ENCODE measurements at regions not wholly inside any gene's neighbourhood (a gene's known extent, or its start where the extent isn't known, plus 50 kb on each side); places are given as distances from the start of the nearest gene placed in this dataset.
"Not testable (repeated sequence)": the region's sequence is repeated elsewhere in the genome, so short reads cannot be mapped to it uniquely, and the experiment has no call there.

- H3K27ac Mint-ChIP-seq (ENCODE audit: low read depth); DNase-seq (ENCODE audit: low spot score in 2 of 2); H3K4me3 Mint-ChIP-seq; ATAC-seq (replicated peaks; ENCODE audit: extremely low read depth, poor library complexity, severe bottlenecking); H3K4me1 Mint-ChIP-seq; H3K27me3 Mint-ChIP-seq; H3K36me3 Mint-ChIP-seq (ENCODE audit: insufficient read depth): not testable (repeated sequence)
- peaks cover 11% of the 10 kb centered on the region for H3K9me3 Mint-ChIP-seq
Observed at GRCh38 chr5:82872321-82873288, 204.6 kb downstream of the TMEM167A start.

- no peaks in the 10 kb centered on the region for H3K36me3 Mint-ChIP-seq (ENCODE audit: insufficient read depth)
- H3K4me3 Mint-ChIP-seq = no peak overlapping the region
- no peak overlapping the region for H3K27ac Mint-ChIP-seq (ENCODE audit: low read depth)
- no peaks in the 10 kb centered on the region for H3K27me3 Mint-ChIP-seq
- DNase-seq (ENCODE audit: low spot score in 2 of 2) (no peak), ATAC-seq (replicated peaks; ENCODE audit: extremely low read depth, poor library complexity, severe bottlenecking) (no peak)
- no peaks in the 10 kb centered on the region for H3K4me1 Mint-ChIP-seq
- no peaks in the 10 kb centered on the region for H3K9me3 Mint-ChIP-seq
Observed at GRCh38 chr5:82865625-82866024, 211.6 kb downstream of the TMEM167A start.

GRCh38 chr5:82863266-82863665 lies 213.9 kb downstream of the TMEM167A start:
- H3K4me3 Mint-ChIP-seq = no peak overlapping the region
- no peaks in the 10 kb centered on the region for H3K9me3 Mint-ChIP-seq
- no peaks in the 10 kb centered on the region for H3K4me1 Mint-ChIP-seq
- ATAC-seq (replicated peaks; ENCODE audit: extremely low read depth, poor library complexity, severe bottlenecking) = no peak
- no peaks in the 10 kb centered on the region for H3K36me3 Mint-ChIP-seq (ENCODE audit: insufficient read depth)
- H3K27me3 Mint-ChIP-seq = no peaks in the 10 kb centered on the region
- no peak overlapping the region for H3K27ac Mint-ChIP-seq (ENCODE audit: low read depth)
- DNase-seq (ENCODE audit: low spot score in 2 of 2) = no peak

- Mint-ChIP-seq H3K27ac (ENCODE audit: low read depth) (no peak overlapping the region), H3K27me3 (no peaks in the 10 kb centered on the region), H3K4me3 (no peak overlapping the region), H3K4me1 (no peaks in the 10 kb centered on the region), H3K36me3 (ENCODE audit: insufficient read depth) (no peaks in the 10 kb centered on the region), H3K9me3 (no peaks in the 10 kb centered on the region)
- DNase-seq (ENCODE audit: low spot score in 2 of 2) (no peak), ATAC-seq (replicated peaks; ENCODE audit: extremely low read depth, poor library complexity, severe bottlenecking) (no peak)
Observed at GRCh38 chr5:82862711-82863110, 214.5 kb downstream of the TMEM167A start.

GRCh38 chr5:82862261-82862660 lies 214.9 kb downstream of the TMEM167A start:
- no peak for DNase-seq (ENCODE audit: low spot score in 2 of 2)
- no peak overlapping the region for H3K27ac Mint-ChIP-seq (ENCODE audit: low read depth)
- H3K27me3 Mint-ChIP-seq = no peaks in the 10 kb centered on the region
- no peaks in the 10 kb centered on the region for H3K9me3 Mint-ChIP-seq
- no peaks in the 10 kb centered on the region for H3K36me3 Mint-ChIP-seq (ENCODE audit: insufficient read depth)
- H3K4me3 Mint-ChIP-seq = no peak overlapping the region
- H3K4me1 Mint-ChIP-seq = no peaks in the 10 kb centered on the region
- no peak for ATAC-seq (replicated peaks; ENCODE audit: extremely low read depth, poor library complexity, severe bottlenecking)

GRCh38 chr5:82861701-82862100 lies 215.5 kb downstream of the TMEM167A start:
- no peak overlapping the region for H3K4me3 Mint-ChIP-seq
- DNase-seq (ENCODE audit: low spot score in 2 of 2) (no peak), ATAC-seq (replicated peaks; ENCODE audit: extremely low read depth, poor library complexity, severe bottlenecking) (no peak)
- no peak overlapping the region for H3K27ac Mint-ChIP-seq (ENCODE audit: low read depth)
- H3K4me1 Mint-ChIP-seq = no peaks in the 10 kb centered on the region
- H3K36me3 Mint-ChIP-seq (ENCODE audit: insufficient read depth) = no peaks in the 10 kb centered on the region
- H3K9me3 Mint-ChIP-seq = no peaks in the 10 kb centered on the region
- H3K27me3 Mint-ChIP-seq = no peaks in the 10 kb centered on the region

- H3K4me3 Mint-ChIP-seq = no peak overlapping the region
- no peak overlapping the region for H3K27ac Mint-ChIP-seq (ENCODE audit: low read depth)
- H3K4me1 Mint-ChIP-seq = no peaks in the 10 kb centered on the region
- no peaks in the 10 kb centered on the region for H3K36me3 Mint-ChIP-seq (ENCODE audit: insufficient read depth)
- no peaks in the 10 kb centered on the region for H3K27me3 Mint-ChIP-seq
- ATAC-seq (replicated peaks; ENCODE audit: extremely low read depth, poor library complexity, severe bottlenecking) = no peak
- DNase-seq (ENCODE audit: low spot score in 2 of 2) = no peak
- no peaks in the 10 kb centered on the region for H3K9me3 Mint-ChIP-seq
Observed at GRCh38 chr5:82859451-82860140, 217.6 kb downstream of the TMEM167A start.

- Mint-ChIP-seq H3K9me3 (no peaks in the 10 kb centered on the region), H3K27ac (ENCODE audit: low read depth) (no peak overlapping the region), H3K36me3 (ENCODE audit: insufficient read depth) (no peaks in the 10 kb centered on the region), H3K27me3 (no peaks in the 10 kb centered on the region), H3K4me3 (no peak overlapping the region), H3K4me1 (no peaks in the 10 kb centered on the region)
- DNase-seq (ENCODE audit: low spot score in 2 of 2) (no peak), ATAC-seq (replicated peaks; ENCODE audit: extremely low read depth, poor library complexity, severe bottlenecking) (no peak)
Observed at GRCh38 chr5:82858151-82859025, 218.8 kb downstream of the TMEM167A start.

- Mint-ChIP-seq H3K36me3 (ENCODE audit: insufficient read depth) (no peaks in the 10 kb centered on the region), H3K4me3 (no peak overlapping the region), H3K27ac (ENCODE audit: low read depth) (no peak overlapping the region), H3K9me3 (no peaks in the 10 kb centered on the region), H3K27me3 (no peaks in the 10 kb centered on the region), H3K4me1 (no peaks in the 10 kb centered on the region)
- DNase-seq (ENCODE audit: low spot score in 2 of 2) (no peak), ATAC-seq (replicated peaks; ENCODE audit: extremely low read depth, poor library complexity, severe bottlenecking) (no peak)
Observed at GRCh38 chr5:82855893-82856550, 221.2 kb downstream of the TMEM167A start.

- H3K9me3 Mint-ChIP-seq = no peaks in the 10 kb centered on the region
- DNase-seq (ENCODE audit: low spot score in 2 of 2) (no peak), ATAC-seq (replicated peaks; ENCODE audit: extremely low read depth, poor library complexity, severe bottlenecking) (no peak)
- no peaks in the 10 kb centered on the region for H3K4me1 Mint-ChIP-seq
- H3K36me3 Mint-ChIP-seq (ENCODE audit: insufficient read depth) = no peaks in the 10 kb centered on the region
- no peak overlapping the region for H3K4me3 Mint-ChIP-seq
- H3K27ac Mint-ChIP-seq (ENCODE audit: low read depth) = no peak overlapping the region
- H3K27me3 Mint-ChIP-seq = no peaks in the 10 kb centered on the region
Observed at GRCh38 chr5:82854956-82855355, 222.2 kb downstream of the TMEM167A start.

GRCh38 chr5:82851471-82851870 lies 225.7 kb downstream of the TMEM167A start:
- Mint-ChIP-seq H3K36me3 (ENCODE audit: insufficient read depth) (no peaks in the 10 kb centered on the region), H3K27ac (ENCODE audit: low read depth) (no peak overlapping the region), H3K27me3 (no peaks in the 10 kb centered on the region), H3K9me3 (no peaks in the 10 kb centered on the region), H3K4me1 (no peaks in the 10 kb centered on the region), H3K4me3 (no peak overlapping the region)
- DNase-seq (ENCODE audit: low spot score in 2 of 2) (no peak), ATAC-seq (replicated peaks; ENCODE audit: extremely low read depth, poor library complexity, severe bottlenecking) (no peak)

- DNase-seq (ENCODE audit: low spot score in 2 of 2) (no peak), ATAC-seq (replicated peaks; ENCODE audit: extremely low read depth, poor library complexity, severe bottlenecking) (no peak)
- Mint-ChIP-seq H3K9me3 (no peaks in the 10 kb centered on the region), H3K4me1 (no peaks in the 10 kb centered on the region), H3K36me3 (ENCODE audit: insufficient read depth) (no peaks in the 10 kb centered on the region), H3K27ac (ENCODE audit: low read depth) (no peak overlapping the region), H3K27me3 (no peaks in the 10 kb centered on the region), H3K4me3 (no peak overlapping the region)
Observed at GRCh38 chr5:82850393-82850792, 226.8 kb downstream of the TMEM167A start.

All from central memory CD8-positive, alpha-beta T cell (primary cell).